ENCODE measurements at regions not wholly inside any gene's neighbourhood (a gene's known extent, or its start where the extent isn't known, plus 50 kb on each side); places are given as distances from the start of the nearest gene placed in this dataset.

- in situ Hi-C loops (cut with HindIII; ENCODE audit: extremely low pct_ligation_motif_present, low pct_unique_long_range_greater_than_20kb) (no loop called here), intact Hi-C loops (cut with micrococcal nuclease; ENCODE audit: unreplicated experiment) (no loop called here)
- POLR2A ChIA-PET, result no interaction called here
- no peaks in the 10 kb centered on the region for H3K79me2 ChIP-seq (ENCODE audit: insufficient read depth, low read length)
- TF ChIP-seq MAFF (IDR thresholded peaks at IDR 0.05; ENCODE audit: low read depth, low read length) (no peak), ZMYM2 (CRISPR knock-in tag; IDR thresholded peaks at IDR 0.05) (no peak), ERF (CRISPR knock-in tag; IDR thresholded peaks at IDR 0.05) (no peak), ZNF749 (CRISPR knock-in tag; IDR thresholded peaks at IDR 0.05; ENCODE audit: borderline replicate concordance) (no peak), PITX1 (CRISPR knock-in tag; IDR thresholded peaks at IDR 0.05) (no peak), NFYC (CRISPR knock-in tag; IDR thresholded peaks at IDR 0.05) (no peak), NFE2L2 (IDR thresholded peaks at IDR 0.05; ENCODE audit: low read length) (no peak), RXRB (CRISPR knock-in tag; IDR thresholded peaks at IDR 0.05; ENCODE audit: borderline replicate concordance) (no peak), ZNF563 (CRISPR knock-in tag; IDR thresholded peaks at IDR 0.05) (no peak), EZH2 (conservative IDR thresholded peaks at IDR 0.05; ENCODE audit: low read depth, low read length) (no peak), SP2 (CRISPR knock-in tag; IDR thresholded peaks at IDR 0.05) (no peak), ZNF772 (CRISPR knock-in tag; IDR thresholded peaks at IDR 0.05) (no peak), ZNF850 (CRISPR knock-in tag; conservative IDR thresholded peaks at IDR 0.05) (no peak), NRL (CRISPR knock-in tag; IDR thresholded peaks at IDR 0.05; ENCODE audit: borderline replicate concordance) (no peak), BRD4 (CRISPR knock-in tag; IDR thresholded peaks at IDR 0.05) (no peak), NKX3-1 (CRISPR knock-in tag; IDR thresholded peaks at IDR 0.05) (no peak), ZNF83 (CRISPR knock-in tag; IDR thresholded peaks at IDR 0.05; ENCODE audit: borderline replicate concordance) (no peak), PTBP1 (IDR thresholded peaks at IDR 0.05; ENCODE audit: low read depth, low read length, poor library complexity, severe bottlenecking) (no peak), ZKSCAN5 (CRISPR knock-in tag; IDR thresholded peaks at IDR 0.05) (no peak)
- TF ChIP-seq, protein P1, sequence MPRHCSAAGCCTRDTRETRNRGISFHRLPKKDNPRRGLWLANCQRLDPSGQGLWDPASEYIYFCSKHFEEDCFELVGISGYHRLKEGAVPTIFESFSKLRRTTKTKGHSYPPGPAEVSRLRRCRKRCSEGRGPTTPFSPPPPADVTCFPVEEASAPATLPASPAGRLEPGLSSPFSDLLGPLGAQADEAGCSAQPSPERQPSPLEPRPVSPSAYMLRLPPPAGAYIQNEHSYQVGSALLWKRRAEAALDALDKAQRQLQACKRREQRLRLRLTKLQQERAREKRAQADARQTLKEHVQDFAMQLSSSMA (CRISPR knock-in tag; IDR thresholded peaks at IDR 0.05), result no peak
- H3K27me3 ChIP-seq (ENCODE audit: control insufficient read depth in 1 of 2, insufficient read depth in 2 of 2, low read length in 2 of 2), result no peaks in the 10 kb centered on the region
- no peak overlapping the region for H3K4me2 ChIP-seq (ENCODE audit: low read depth, low read length)
- H3K9me3 ChIP-seq (ENCODE audit: low read length), result peaks cover 14% of the 10 kb centered on the region
- H3K4me1 ChIP-seq (ENCODE audit: insufficient read depth, low read length), result no peaks in the 10 kb centered on the region
- H3K4me3 ChIP-seq (replicated peaks in 1 of 3; ENCODE audit: insufficient read depth in 1 of 3, low read depth in 2 of 3, low read length in 3 of 3), result no peak overlapping the region
- no peak overlapping the region for H3K9ac ChIP-seq (ENCODE audit: insufficient read depth, low read depth, low read length)
- ATAC-seq, result no peak
- CTCF ChIA-PET (ENCODE audit: low intra/inter-chr PET ratio, low total read pairs), result no interaction called here
- no peak overlapping the region for H2AFZ ChIP-seq (ENCODE audit: low read length)
- H4K20me1 ChIP-seq (ENCODE audit: insufficient read depth, low read length), result no peaks in the 10 kb centered on the region
- DNase-seq (ENCODE audit: low spot score), result no peak
- BruUV-seq (replicated peaks), result no TSS peak
- no peak for FAIRE-seq
- no peaks in the 10 kb centered on the region for H3K36me3 ChIP-seq (replicated peaks in 1 of 2; ENCODE audit: control insufficient read depth in 1 of 2, insufficient read depth in 2 of 2, low read length in 2 of 2)
- 13% methylated on average over 5 of the region's 5 CpGs for WGBS (ENCODE audit: low lambda C conversion rate)
- H3K27ac ChIP-seq (ENCODE audit: extremely low read length, insufficient read depth, low read length), result no peak overlapping the region
These were observed 222.4 kb upstream of the TNC start for GRCh38 chr9:115340314-115340713.
